ENCODE measurements at regions not wholly inside any gene's neighbourhood (a gene's known extent, or its start where the extent isn't known, plus 50 kb on each side); places are given as distances from the start of the nearest gene placed in this dataset.

DNA sequence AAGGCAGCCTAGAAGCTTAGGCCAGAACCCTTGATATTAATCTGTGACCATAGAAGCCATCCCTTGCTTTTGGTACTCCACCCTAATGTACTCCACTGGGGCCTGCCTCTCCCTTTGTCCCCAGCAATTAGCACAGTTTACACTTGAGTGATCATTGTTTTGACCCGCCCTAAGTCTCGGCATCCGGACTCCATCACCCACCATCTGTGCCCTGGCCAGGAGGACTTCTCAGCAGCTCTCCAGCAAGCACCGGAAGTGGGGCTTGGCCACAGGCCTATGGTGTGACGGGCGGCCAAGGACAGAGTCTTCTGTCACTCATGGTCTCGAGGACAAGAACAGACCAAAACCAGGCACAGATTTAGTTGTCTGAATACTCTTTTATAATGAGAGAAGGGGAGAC lies 126.5 kb upstream of the NTF3 start:
- Mint-ChIP-seq H3K27ac (no peak overlapping the region), H3K4me3 (no peak overlapping the region), H3K36me3 (ENCODE audit: low read depth) (no peaks in the 10 kb centered on the region), H3K4me1 (peaks cover 4% of the 10 kb centered on the region), H3K27me3 (ENCODE audit: low read depth) (peaks cover 4% of the 10 kb centered on the region), H3K9me3 (no peaks in the 10 kb centered on the region)
- TF ChIP-seq, protein P1, sequence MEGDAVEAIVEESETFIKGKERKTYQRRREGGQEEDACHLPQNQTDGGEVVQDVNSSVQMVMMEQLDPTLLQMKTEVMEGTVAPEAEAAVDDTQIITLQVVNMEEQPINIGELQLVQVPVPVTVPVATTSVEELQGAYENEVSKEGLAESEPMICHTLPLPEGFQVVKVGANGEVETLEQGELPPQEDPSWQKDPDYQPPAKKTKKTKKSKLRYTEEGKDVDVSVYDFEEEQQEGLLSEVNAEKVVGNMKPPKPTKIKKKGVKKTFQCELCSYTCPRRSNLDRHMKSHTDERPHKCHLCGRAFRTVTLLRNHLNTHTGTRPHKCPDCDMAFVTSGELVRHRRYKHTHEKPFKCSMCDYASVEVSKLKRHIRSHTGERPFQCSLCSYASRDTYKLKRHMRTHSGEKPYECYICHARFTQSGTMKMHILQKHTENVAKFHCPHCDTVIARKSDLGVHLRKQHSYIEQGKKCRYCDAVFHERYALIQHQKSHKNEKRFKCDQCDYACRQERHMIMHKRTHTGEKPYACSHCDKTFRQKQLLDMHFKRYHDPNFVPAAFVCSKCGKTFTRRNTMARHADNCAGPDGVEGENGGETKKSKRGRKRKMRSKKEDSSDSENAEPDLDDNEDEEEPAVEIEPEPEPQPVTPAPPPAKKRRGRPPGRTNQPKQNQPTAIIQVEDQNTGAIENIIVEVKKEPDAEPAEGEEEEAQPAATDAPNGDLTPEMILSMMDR (IDR thresholded peaks at IDR 0.05; ENCODE audit: unreplicated experiment in 3 of 3) = no peak

DNA sequence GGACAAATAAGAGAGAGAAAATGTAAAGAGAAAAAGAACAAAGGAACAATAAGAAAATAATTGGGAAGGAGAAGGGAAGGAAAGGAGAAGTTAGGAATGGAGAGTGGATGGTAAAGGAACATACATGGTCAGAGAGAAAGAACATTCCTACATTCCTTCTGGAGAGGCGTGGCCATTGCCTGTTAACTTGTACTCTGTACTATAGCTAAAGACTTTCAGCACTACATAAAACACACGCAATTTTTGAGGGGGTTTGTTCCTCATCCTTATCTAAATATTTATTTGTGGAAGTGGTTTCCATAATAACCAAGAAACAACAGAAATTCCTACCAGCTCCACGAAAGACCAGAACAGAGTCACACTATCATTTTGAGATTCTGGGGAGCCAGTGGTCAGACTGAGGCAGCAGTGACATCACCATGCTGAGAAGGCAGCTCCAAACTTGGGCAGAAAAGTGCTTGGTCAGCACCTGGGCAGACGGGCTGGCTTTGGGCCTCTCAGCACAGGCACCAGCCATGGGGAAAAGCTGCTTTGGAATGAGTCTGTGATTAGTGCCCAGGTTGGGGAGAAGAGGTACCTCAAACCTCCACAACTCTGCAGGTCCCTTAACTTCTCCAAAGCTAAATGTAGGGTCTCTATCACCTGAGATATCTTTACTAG lies 125.9 kb upstream of the NTF3 start:
- Mint-ChIP-seq H3K9me3 (no peaks in the 10 kb centered on the region), H3K27ac (no peak overlapping the region), H3K36me3 (ENCODE audit: low read depth) (no peaks in the 10 kb centered on the region), H3K27me3 (ENCODE audit: low read depth) (peaks cover 4% of the 10 kb centered on the region), H3K4me1 (peaks cover 4% of the 10 kb centered on the region), H3K4me3 (no peak overlapping the region)
- TF ChIP-seq, protein P1 (IDR thresholded peaks at IDR 0.05; ENCODE audit: unreplicated experiment in 3 of 3) = no peak

DNA sequence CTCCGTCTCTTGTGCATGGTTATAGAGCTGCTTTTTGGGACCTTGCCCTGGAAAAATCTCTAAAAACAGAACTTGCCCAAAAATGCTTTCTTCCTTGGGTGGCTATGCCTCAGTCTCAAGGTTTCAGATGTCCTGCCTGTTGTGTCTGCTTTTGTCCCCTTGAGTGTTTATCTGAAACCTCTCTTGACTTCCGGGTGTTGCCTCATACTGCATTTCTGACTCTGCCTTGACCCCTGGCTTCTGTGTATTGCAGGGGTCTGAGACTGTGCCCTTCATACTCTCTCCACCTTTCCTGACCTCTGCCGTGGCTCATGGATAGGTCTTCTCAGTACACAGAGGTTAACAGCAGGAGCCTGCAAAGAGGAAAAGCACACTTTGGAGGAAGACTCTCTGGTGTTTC lies 124.8 kb upstream of the NTF3 start:
- no peaks in the 10 kb centered on the region for H3K36me3 Mint-ChIP-seq (ENCODE audit: low read depth)
- H3K4me1 Mint-ChIP-seq = peaks cover 4% of the 10 kb centered on the region
- peaks cover 8% of the 10 kb centered on the region for H3K27me3 Mint-ChIP-seq (ENCODE audit: low read depth)
- H3K4me3 Mint-ChIP-seq = no peak overlapping the region
- TF ChIP-seq, protein P1 (IDR thresholded peaks at IDR 0.05; ENCODE audit: unreplicated experiment in 3 of 3) = no peak
- H3K27ac Mint-ChIP-seq = no peak overlapping the region
- H3K9me3 Mint-ChIP-seq = peaks cover 3% of the 10 kb centered on the region

DNA sequence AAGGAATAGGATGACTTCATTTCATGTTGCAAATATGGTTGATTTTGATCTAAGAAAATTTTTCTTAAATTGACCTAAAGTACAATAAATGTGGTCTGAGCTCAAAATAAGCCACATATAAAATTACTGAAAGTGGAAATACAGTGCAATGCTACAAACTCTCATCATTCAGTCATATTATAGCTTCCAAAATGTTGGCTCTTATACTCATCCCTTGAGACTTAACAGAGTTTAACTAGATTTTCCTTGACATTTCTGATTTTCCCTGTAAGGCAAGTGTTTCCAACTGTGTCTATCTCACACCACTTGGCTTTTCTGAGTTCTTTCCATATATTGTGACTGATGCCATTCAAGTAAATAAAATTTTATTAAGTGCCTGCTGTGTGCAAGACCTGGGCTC lies 123.7 kb upstream of the NTF3 start:
- Mint-ChIP-seq H3K4me3 (no peak overlapping the region), H3K36me3 (ENCODE audit: low read depth) (no peaks in the 10 kb centered on the region)
- TF ChIP-seq, protein P1 (IDR thresholded peaks at IDR 0.05; ENCODE audit: unreplicated experiment in 3 of 3) = no peak

DNA sequence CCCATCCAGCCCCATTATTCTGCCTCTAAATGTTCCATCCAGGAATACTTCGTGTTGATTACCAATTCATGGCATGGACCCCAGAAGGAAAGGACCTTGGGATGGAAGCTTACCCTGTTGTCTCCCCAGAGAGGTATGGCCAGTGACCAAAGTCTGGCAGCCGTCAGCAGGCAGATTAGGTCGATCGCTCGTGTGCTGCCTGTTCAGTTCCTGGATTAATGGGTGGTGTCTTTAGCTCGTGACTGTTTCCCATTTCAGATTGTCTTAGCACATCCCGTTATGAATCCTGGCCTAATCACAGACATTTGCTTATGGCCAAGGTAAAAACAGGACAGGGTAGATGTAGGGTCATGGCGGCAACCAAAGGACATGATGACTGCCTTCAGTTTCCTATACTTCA lies 122.9 kb upstream of the NTF3 start:
- Mint-ChIP-seq H3K4me1 (peaks cover 4% of the 10 kb centered on the region), H3K4me3 (no peak overlapping the region), H3K36me3 (ENCODE audit: low read depth) (no peaks in the 10 kb centered on the region), H3K27me3 (ENCODE audit: low read depth) (peaks cover 8% of the 10 kb centered on the region), H3K27ac (no peak overlapping the region), H3K9me3 (peaks cover 3% of the 10 kb centered on the region)
- TF ChIP-seq, protein P1 (IDR thresholded peaks at IDR 0.05; ENCODE audit: unreplicated experiment in 3 of 3) = no peak

More for the DNA sequence above, 123.7 kb upstream of the NTF3 start:
- Mint-ChIP-seq H3K27me3 (ENCODE audit: low read depth) (peaks cover 8% of the 10 kb centered on the region), H3K27ac (no peak overlapping the region), H3K4me1 (peaks cover 4% of the 10 kb centered on the region), H3K9me3 (peaks cover 3% of the 10 kb centered on the region)

DNA sequence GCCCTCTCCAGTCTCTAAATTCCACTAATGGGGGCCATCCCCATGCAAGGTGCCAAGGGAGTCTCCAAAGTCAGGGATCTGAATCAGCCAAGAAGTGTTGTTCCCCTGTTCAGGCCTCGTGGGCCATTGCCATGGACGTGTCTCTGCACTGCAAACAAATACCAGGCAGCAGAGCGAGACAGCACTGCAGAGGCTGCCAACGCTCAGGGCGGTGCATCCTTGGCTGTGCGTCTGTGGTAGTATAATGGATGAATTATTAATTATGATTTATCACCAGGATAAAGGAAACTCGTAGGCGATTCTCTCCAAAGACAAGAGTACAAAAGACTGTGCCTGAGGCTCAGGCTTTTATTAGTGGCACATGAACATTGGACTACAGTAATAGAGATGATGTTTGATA lies 122.3 kb upstream of the NTF3 start:
- H3K4me3 Mint-ChIP-seq = no peak overlapping the region
- TF ChIP-seq, protein P1 (IDR thresholded peaks at IDR 0.05; ENCODE audit: unreplicated experiment in 3 of 3) = no peak
- peaks cover 3% of the 10 kb centered on the region for H3K9me3 Mint-ChIP-seq
- peaks cover 4% of the 10 kb centered on the region for H3K4me1 Mint-ChIP-seq
- no peaks in the 10 kb centered on the region for H3K36me3 Mint-ChIP-seq (ENCODE audit: low read depth)
- H3K27ac Mint-ChIP-seq = no peak overlapping the region
- peaks cover 8% of the 10 kb centered on the region for H3K27me3 Mint-ChIP-seq (ENCODE audit: low read depth)
